HG02642 (cell line): ENCODE measurements at regions not wholly inside any gene's neighbourhood (a gene's known extent, or its start where the extent isn't known, plus 50 kb on each side); places are given as distances from the start of the nearest gene placed in this dataset.
"Not testable (repeated sequence)": the region's sequence is repeated elsewhere in the genome, so short reads cannot be mapped to it uniquely, and the experiment has no call there.

Source experiments
- ATAC-seq: cut with Tn5 transposase; IDR thresholded peaks from one replicate; pipeline ENCODE4 v1.9.1; 2021; ENCODE audit warnings: mild to moderate bottlenecking; ENCODE audit not compliant: unreplicated experiment, poor library complexity

DNA sequence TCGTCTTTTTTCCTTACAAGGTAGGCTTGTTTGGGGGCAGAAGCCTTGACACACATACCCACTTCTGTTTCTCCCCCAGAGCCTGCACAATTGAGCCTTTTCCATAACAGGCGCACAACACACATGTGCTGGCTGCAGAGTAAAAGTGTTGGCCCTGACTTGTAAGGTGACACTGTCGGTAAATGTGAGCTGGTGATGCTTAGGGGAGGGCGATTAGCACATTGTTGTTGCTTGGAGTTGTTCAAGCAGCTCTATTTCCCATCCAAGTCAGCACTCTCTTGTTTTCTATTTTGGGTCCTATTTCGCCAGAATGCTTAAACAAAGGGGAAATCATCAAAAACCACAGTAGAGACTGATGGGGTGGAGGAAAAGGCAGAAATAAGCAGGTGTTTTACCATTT is 51.9 kb upstream of the PTPRJ start:
- no peak for ATAC-seq

DNA sequence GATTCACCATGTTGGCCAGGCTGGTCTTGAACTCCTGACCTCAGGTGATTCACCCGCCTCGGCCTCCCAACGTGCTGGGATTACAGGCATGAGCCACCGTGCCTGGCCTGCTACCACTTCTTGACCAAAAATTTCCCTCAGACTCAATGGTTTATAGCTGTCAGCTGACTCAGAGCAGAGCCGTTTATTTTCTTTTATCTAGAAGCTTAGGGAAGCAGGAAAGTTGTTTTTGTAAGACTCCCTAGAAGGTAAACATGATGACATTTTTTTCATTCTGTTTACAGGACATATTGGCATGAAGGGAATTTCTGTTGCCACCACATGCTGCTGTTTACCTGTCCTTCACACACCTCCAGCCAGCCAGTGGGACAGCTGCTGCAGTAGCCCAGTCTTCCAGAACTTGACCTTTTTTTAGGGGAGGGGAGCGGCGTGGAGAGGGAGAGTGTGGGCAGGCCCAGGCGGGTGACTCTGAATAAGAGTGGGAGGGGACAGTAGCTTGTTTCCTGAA is 56.1 kb upstream of the PTPRJ start:
- ATAC-seq, result no peak

DNA sequence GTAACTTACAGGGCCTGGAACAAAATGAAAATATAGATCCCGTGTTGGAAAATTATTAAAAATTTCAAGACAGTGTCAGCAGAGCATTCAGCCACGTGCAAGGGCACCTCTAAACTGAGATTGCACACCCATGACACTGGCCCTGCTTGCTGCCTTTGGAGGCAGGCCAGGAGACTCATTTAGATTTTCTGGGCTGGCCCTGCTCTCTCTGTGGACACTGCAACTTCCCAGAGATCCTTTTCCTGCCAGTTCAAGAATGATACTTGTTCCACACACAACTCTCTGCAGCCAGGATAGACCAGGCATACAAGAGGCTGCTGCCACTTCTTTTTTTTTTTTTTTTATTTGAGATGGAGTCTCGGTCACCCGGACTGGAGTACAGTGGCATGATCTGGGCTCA is 56.7 kb upstream of the PTPRJ start:
- ATAC-seq, result no peak

DNA sequence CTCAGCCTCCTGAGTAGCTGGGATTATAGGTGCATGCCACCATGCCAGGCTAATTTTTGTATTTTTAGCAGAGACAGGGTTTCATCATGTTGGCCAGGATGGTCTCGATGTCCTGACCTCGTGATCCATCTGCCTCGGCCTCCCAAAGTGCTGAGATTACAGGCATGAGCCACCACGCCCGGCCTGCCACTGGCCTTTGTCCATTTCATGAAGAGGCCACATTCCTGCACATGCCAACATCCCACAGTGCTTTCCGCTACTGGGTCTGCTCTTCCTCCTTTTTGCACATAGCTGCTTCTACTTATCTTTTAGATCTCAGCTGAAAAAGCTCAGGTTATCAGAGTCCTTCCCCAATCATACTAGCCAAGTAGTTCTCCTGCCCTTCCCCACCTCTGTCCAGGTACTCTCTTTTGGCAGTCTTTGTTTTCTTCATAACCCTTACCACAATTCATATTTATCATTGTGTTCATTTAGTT is 59.2 kb upstream of the PTPRJ start:
- ATAC-seq, result not testable (repeated sequence)

DNA sequence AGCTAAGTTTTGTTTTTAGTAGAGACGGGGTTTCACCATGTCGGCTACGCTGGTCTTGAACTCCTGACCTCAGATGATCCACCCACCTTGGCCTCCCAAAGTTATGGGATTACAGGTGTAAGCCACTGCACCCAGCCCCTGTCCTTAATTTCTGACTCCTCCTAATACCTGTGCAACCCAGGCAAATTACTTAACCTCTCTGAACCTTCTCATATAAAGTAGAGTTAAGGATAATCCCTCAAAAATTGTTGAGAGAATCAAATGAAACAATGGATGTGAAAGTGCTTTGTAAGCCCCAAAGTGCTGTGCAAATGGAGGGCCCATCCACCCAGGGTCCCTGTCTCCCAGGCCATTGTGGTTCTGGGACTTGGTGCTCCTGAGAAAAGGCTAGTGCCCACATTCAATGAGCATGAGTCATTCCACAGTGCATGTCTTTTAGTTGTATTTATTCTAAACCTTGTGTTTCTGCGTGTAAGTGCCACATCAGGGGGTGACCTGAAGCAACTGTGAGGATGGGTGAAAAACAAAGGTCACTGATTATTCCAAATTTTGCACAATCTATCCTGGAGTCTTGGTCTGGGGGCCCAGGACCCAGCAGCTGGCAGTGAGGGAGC is 61.4 kb upstream of the PTPRJ start:
- ATAC-seq, result no peak

DNA sequence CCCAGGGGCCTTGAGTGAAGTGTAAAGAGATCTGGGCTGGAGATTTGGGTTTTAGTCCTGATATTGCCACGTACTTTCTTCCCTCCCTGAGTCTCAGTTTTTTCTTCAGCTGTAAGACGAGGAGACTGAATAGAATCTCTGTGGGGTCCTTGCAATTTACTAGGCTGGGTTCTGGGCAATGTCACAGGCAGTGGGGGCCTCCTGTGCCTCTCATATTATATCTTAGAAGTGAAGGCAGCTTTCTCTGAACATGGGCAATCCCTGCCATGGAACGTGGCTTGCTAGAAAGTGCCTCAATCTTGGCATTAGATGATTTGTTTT is 62.0 kb upstream of the PTPRJ start:
- no peak for ATAC-seq

DNA sequence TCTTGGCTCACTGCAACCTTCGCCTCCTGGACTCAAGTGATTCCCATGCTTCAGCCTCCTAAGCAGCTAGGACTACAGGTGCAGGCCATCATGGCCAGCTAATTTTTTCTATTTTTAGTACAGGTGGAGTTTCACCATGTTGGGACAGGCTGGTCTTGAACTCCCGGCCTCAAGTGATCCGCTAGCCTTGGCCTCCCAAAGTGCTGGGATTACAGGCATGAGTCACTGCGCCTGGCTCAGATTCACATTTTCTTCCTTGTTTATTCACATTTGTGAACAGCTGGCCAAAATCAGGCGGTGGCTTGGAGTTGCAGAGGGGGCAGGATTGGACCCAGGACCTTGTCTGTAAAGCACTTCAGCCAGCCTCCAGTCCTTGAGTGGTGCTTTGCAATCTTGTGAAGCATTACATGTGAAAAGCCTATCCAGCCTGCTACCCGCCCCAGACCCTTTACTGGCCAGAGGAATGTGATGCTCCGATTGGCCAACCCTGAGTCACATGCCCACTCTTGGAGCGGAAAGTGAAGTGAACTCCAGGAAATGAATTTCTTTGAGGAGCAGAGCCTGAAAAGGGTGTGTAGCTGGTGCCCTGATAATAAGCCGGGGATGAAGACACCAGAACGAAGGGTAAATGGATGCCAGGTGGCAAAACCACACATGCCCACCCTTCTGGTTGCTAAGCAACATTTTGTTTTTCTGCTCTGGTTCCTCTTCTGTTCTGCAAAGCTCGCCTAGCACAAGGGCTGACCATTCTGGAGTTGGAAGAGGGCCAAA is 62.6 kb upstream of the PTPRJ start:
- no peak for ATAC-seq

DNA sequence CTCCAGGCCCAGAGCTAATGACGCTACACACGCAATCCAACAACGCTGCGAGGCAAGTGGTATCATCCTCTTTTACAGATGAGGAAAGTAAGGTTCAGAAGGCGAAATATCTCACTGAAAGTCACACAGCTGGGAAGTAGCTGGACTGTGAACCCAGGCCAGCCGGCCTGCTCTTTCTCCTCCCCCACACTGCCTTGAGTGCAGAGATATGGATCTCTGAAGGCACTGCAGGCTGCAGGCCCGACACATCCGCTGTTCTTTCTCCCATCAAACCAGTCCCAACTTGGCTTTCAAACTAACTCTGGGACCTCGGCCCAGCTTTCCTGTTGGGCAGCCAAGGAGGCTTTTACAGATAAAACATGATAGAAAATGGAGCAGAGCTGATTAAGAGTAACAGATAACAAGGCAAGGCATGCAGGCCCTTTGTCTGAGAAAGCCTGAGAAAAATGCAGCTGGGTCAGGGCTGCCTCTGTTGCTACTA is 64.0 kb upstream of the PTPRJ start:
- no peak for ATAC-seq

DNA sequence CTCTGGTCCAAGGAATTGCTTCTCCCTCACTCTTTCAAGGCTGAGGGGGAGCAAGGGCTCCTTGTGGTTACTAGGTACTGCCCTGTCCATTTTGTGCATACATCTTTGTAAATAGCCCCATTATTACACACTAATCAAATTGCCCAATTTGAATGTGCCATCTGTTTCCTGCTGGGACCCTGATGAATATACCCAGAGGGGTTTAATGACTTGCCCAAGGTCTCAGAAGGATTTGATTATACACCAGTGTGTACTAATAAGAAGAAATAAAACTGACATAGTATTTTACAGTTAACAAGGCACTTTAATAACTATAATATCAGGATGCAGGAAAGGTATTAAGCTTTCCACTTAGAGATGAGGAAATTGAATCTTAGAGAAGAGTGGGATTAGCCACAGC is 64.6 kb upstream of the PTPRJ start:
- no peak for ATAC-seq

DNA sequence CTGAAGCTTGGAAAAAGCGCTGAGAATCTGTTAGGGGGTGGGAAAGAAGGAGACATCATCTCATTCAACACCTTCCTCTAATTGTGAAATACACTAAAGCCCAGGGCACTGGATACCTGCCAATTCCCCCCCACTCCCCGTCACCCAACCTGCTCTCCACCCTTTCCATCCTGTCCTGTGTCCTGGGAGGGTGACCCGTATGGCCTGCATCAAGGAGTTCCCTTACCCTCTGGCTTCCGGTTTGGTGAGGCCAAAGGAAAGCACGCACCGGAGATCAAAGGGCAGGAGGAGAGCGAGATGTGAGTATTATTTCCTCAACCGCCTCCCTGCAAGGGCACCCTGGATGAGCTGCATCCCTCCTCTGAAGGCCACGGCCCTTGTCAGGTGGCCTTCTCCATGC is 65.0 kb upstream of the PTPRJ start:
- ATAC-seq, result no peak

DNA sequence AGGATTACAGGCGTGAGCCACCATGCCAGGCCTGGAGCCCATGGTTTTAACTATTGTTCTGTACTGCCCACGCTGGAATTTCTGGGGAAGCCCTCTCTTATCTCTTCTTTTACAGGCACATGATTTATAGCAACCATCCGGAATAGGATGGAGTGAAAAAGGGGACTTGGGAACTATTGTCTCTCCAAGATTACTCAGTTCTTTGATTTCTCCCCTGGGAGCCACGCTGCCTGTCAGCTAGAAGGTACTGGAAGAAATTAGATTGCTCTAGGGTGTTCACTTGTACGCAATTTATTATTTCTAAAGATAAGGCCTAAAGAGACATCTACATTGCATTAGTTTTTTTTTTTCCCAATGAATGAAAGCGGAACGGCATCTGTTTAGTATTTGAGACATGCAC is 65.6 kb upstream of the PTPRJ start:
- ATAC-seq, result no peak

DNA sequence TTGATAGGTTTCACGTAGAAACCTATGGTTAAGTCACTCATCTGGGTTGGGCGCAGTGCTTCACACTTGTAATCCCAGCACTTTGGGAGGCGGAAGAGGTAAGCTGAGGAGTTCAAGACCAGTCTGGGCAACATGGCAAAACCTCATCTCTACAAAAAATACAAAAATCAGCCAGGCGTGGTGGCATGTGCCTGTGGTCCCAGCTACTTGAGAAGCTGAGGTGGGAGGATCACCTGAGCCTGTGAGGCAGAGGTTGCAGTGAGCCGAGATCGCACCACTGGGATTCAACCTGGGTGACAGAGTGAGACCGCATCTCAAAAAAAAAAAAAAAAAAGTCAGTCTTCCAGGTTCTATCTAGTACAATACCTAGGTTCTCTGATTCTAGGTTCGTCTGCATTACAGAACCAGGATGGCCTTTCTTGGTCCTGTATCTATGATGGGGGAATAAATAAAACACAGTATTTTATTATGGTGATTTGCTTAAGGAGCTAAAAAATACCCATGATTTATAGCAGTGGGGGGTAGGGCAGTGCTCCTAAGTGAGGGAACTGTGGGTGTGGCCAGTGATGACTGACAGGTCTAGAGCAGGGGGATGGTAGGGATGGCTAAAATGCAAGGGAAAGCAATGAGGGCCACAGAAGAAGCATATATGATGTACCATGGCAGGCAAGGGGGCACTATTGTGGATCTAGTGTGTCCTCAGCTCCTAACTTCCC is 65.5 kb upstream of the NUP160 start:
- no peak for ATAC-seq

DNA sequence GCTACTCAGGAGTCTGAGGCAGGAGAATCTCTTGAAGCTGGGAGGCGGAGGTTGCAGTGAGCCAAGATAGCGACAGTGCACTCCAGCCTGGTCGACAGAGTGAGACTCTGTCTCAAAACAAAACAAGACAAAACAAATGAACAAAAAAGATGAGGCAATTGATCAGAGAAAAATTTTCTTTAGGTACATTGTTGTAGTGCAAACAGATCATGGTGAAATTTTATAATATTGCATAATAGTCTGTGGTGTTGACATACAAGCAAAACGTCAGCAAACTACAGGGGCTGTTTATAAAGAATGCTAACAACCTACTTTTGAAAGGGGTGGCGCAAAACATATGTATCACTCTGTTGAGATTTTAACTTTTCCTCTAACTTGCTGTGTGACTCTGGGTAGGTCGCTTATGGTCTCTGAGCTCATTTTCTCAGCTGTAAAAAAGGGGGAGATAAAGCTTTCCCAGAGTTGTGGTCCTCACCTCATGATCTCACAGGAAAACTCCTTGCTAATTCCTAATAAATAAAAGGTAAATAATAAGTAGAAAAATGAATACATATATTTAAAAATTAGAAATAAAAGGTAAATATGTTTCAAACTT is 64.8 kb upstream of the NUP160 start:
- ATAC-seq, result no peak

DNA sequence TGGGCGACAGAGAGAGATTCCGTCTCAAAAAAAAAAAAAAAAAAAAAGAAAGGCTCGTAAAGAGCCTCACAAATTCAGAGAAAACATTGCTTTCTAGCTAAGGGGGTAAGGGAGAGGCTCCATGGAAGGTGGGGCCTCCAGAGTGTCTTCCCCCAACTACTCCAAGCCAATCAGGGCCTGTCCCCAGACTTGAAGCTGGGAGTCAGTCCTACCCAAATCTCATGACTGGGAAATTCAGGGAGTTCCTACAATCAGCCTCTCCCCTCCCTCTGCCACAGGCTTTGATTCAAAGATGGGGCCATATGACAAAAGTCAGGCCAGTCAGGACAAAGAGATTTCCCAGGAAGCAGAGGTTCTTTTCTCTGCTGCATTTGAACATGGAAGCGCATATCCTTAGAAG is 63.0 kb upstream of the NUP160 start:
- ATAC-seq, result no peak

DNA sequence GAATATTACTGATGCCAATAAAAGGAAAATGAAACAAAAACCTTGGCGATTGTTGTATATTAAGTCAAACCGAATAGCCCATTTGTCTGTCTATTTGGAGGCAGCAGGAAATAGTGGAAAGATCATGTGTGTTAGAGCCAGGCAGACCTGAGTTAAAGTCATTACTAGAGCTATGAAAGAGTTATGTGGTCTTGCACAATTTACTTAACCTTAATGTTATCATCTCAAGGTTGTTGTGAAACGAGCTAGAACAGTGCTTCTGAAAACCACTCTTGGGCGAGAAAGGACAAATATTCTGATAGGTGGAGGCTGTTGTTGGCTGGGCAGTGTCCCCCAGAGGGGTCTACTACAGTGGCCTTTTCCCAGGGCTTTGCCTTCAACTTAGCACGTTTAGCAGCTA is 60.0 kb upstream of the NUP160 start:
- no peak for ATAC-seq

DNA sequence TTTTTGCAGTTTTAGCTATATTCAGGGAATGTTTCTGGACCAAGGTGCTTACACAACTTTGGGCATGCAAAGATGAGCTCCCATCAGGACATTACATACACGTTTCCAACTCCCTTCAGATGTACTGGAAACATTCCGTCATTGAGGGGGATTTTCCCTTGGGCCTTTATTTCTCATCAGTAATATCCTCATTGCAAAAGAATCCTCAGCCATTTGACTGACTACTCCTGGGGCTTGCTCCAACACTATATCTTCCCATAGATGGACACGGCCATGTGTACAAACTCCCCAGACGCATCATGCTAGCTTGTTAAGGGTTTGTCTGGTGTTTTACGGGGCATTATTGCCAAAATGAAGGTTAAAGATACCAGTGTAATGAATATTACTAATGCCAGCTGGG is 59.3 kb upstream of the NUP160 start:
- ATAC-seq, result no peak

DNA sequence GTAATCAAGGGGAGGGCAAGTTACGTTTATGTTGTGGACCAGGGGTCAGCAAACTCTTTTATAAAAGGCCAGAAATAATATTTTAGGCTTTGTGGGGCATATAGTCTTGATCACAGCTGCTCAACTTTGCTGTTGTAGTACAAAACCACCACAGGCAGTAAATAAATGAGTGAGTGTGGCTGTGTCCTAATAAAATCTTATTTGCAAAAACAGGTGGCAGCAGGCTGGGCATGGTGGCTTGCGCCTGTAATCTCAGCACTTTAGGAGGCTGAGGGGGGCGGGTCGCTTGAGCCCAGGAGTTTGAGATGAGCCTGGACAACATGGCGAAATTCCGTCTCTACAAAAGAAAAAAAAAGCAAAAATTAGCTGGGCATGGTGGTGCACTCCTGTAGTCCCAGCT is 57.9 kb upstream of the NUP160 start:
- ATAC-seq, result no peak

DNA sequence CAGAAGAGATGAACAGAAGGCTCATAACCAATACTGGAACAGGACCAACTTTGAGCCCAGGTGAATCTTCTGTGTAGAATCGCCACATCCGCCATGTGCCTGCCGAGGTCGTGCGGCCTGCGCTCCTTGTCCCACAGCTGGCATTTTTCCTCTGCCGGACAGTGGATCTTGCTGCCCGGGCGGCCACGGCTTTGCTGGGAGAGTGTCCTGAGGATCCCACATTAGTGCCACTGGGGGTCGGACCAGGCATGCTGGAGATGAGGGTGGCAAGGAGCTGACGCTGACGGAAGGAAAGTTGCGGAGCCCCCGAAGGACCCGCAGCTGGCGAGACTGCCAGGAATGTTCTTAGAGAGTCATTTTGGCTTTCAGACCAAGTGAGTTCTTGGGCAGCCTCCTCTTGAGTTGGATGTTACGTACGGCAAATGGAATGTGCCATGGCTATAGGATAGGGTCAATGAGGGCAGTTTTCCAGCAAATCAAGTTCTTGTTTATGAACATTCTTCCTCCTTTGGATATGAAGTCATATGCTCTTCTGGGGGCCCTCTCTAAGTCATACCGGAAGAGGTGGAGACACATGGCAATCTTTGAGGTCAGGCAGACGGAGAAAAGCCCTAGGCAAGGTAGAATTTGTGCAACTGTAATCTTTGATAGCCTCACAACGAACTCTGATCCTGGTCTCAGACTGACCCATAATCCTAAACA is 57.4 kb upstream of the NUP160 start:
- ATAC-seq, result no peak

DNA sequence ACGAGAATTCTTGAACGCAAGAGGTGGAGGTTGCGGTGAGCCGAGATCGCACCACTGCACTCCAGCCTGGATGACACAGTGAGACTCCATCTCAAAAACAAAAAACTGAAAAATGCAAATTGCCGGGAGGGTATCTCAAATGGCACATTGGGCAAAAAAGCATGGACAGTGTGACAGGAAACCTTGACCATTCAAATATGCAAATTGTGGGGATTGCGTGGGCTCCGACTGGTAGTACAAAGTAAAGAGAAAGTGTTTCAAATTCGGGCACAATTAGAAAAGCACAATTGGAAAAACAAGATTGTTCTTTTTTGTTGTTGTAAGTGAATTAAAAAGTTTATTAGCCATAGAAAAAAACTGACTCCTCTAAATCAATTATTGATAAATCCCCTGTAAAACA is 56.7 kb upstream of the NUP160 start:
- no peak for ATAC-seq

DNA sequence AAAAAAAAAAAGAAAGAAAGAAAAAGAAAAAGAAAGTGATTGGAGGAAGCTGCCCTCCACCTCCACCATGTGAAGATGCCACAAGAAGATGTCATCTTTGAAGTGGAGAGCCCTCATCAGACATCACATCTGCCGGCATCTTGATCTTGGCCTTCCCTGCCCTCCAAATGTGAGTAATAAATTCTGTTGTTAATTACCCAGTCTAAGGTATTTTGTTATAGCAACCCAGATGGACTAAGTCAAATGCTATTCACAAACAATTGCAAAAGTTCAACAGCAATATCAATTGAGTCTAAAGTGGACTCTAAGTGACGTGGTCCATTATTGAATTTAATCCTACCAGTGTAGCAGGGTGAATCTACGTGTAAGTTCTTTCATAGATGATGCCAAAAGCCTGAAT is 55.9 kb upstream of the NUP160 start:
- no peak for ATAC-seq
